ENCODE measurements at regions not wholly inside any gene's neighbourhood (a gene's known extent, or its start where the extent isn't known, plus 50 kb on each side); places are given as distances from the start of the nearest gene placed in this dataset.

- DNase-seq (ENCODE audit: insufficient read length, low spot score), result no peak
- no peak for TF ChIP-seq PAX5 (IDR thresholded peaks at IDR 0.05; ENCODE audit: insufficient read depth, low read length, severe bottlenecking)
- no peak for TF ChIP-seq TAF1 (IDR thresholded peaks at IDR 0.05; ENCODE audit: low read depth, low read length)
- no peak for TF ChIP-seq POU2F2 (IDR thresholded peaks at IDR 0.05; ENCODE audit: low read depth, low read length)
- TF ChIP-seq SPI1 (IDR thresholded peaks at IDR 0.05; ENCODE audit: low read depth, low read length), result no peak
- TF ChIP-seq POLR2AphosphoS5 (IDR thresholded peaks at IDR 0.05; ENCODE audit: low read depth, low read length), result no peak
- no peak for TF ChIP-seq POLR2A (IDR thresholded peaks at IDR 0.05; ENCODE audit: low read depth, low read length)
- no peak for FAIRE-seq
Measured at GRCh38 chr13:104593251-104593576, 1527.0 kb upstream of the SLC10A2 start.

GRCh38 chr13:104592545-104593250 lies 1526.5 kb upstream of the SLC10A2 start:
- DNase-seq (ENCODE audit: insufficient read length, low spot score) (no peak), FAIRE-seq (no peak)
- TF ChIP-seq POLR2A (IDR thresholded peaks at IDR 0.05; ENCODE audit: low read depth, low read length) (no peak), POLR2AphosphoS5 (IDR thresholded peaks at IDR 0.05; ENCODE audit: low read depth, low read length) (no peak), PAX5 (IDR thresholded peaks at IDR 0.05; ENCODE audit: insufficient read depth, low read length, severe bottlenecking) (no peak), SPI1 (IDR thresholded peaks at IDR 0.05; ENCODE audit: low read depth, low read length) (no peak), POU2F2 (IDR thresholded peaks at IDR 0.05; ENCODE audit: low read depth, low read length) (no peak)

GRCh38 chr13:104592127-104592526 lies 1525.9 kb upstream of the SLC10A2 start:
- TF ChIP-seq TAF1 (IDR thresholded peaks at IDR 0.05; ENCODE audit: low read depth, low read length) (no peak), PAX5 (IDR thresholded peaks at IDR 0.05; ENCODE audit: insufficient read depth, low read length, severe bottlenecking) (no peak), POLR2A (IDR thresholded peaks at IDR 0.05; ENCODE audit: low read depth, low read length) (no peak), POLR2AphosphoS5 (IDR thresholded peaks at IDR 0.05; ENCODE audit: low read depth, low read length) (no peak), POU2F2 (IDR thresholded peaks at IDR 0.05; ENCODE audit: low read depth, low read length) (no peak), SPI1 (IDR thresholded peaks at IDR 0.05; ENCODE audit: low read depth, low read length) (no peak)
- DNase-seq (ENCODE audit: insufficient read length, low spot score), result no peak
- FAIRE-seq, result no peak

GRCh38 chr13:104586051-104586746 lies 1520.0 kb upstream of the SLC10A2 start:
- FAIRE-seq (no peak), DNase-seq (ENCODE audit: insufficient read length, low spot score) (no peak)
- TF ChIP-seq TAF1 (IDR thresholded peaks at IDR 0.05; ENCODE audit: low read depth, low read length) (no peak), PAX5 (IDR thresholded peaks at IDR 0.05; ENCODE audit: insufficient read depth, low read length, severe bottlenecking) (no peak), SPI1 (IDR thresholded peaks at IDR 0.05; ENCODE audit: low read depth, low read length) (no peak), POLR2A (IDR thresholded peaks at IDR 0.05; ENCODE audit: low read depth, low read length) (no peak), POLR2AphosphoS5 (IDR thresholded peaks at IDR 0.05; ENCODE audit: low read depth, low read length) (no peak), POU2F2 (IDR thresholded peaks at IDR 0.05; ENCODE audit: low read depth, low read length) (no peak)

- no peak for TF ChIP-seq SPI1 (IDR thresholded peaks at IDR 0.05; ENCODE audit: low read depth, low read length)
- no peak for TF ChIP-seq TAF1 (IDR thresholded peaks at IDR 0.05; ENCODE audit: low read depth, low read length)
- TF ChIP-seq POLR2AphosphoS5 (IDR thresholded peaks at IDR 0.05; ENCODE audit: low read depth, low read length), result no peak
- TF ChIP-seq PAX5 (IDR thresholded peaks at IDR 0.05; ENCODE audit: insufficient read depth, low read length, severe bottlenecking), result no peak
- no peak for TF ChIP-seq POU2F2 (IDR thresholded peaks at IDR 0.05; ENCODE audit: low read depth, low read length)
- TF ChIP-seq POLR2A (IDR thresholded peaks at IDR 0.05; ENCODE audit: low read depth, low read length), result no peak
- DNase-seq (ENCODE audit: insufficient read length, low spot score) (no peak), FAIRE-seq (no peak)
Measured at GRCh38 chr13:104584481-104584880, 1518.3 kb upstream of the SLC10A2 start.

- no peak for DNase-seq (ENCODE audit: insufficient read length, low spot score)
- no peak for FAIRE-seq
- TF ChIP-seq POLR2A (IDR thresholded peaks at IDR 0.05; ENCODE audit: low read depth, low read length) (no peak), TAF1 (IDR thresholded peaks at IDR 0.05; ENCODE audit: low read depth, low read length) (no peak), POU2F2 (IDR thresholded peaks at IDR 0.05; ENCODE audit: low read depth, low read length) (no peak), POLR2AphosphoS5 (IDR thresholded peaks at IDR 0.05; ENCODE audit: low read depth, low read length) (no peak), PAX5 (IDR thresholded peaks at IDR 0.05; ENCODE audit: insufficient read depth, low read length, severe bottlenecking) (no peak), SPI1 (IDR thresholded peaks at IDR 0.05; ENCODE audit: low read depth, low read length) (no peak)
Measured at GRCh38 chr13:104580931-104581330, 1514.7 kb upstream of the SLC10A2 start.

- DNase-seq (ENCODE audit: insufficient read length, low spot score) (no peak), FAIRE-seq (no peak)
- no peak for TF ChIP-seq SPI1 (IDR thresholded peaks at IDR 0.05; ENCODE audit: low read depth, low read length)
- TF ChIP-seq POLR2A (IDR thresholded peaks at IDR 0.05; ENCODE audit: low read depth, low read length), result no peak
- no peak for TF ChIP-seq TAF1 (IDR thresholded peaks at IDR 0.05; ENCODE audit: low read depth, low read length)
- TF ChIP-seq POLR2AphosphoS5 (IDR thresholded peaks at IDR 0.05; ENCODE audit: low read depth, low read length), result no peak
- TF ChIP-seq POU2F2 (IDR thresholded peaks at IDR 0.05; ENCODE audit: low read depth, low read length), result no peak
- no peak for TF ChIP-seq PAX5 (IDR thresholded peaks at IDR 0.05; ENCODE audit: insufficient read depth, low read length, severe bottlenecking)
Measured at GRCh38 chr13:104577071-104577815, 1511.0 kb upstream of the SLC10A2 start.

GRCh38 chr13:104571893-104572229 lies 1505.6 kb upstream of the SLC10A2 start:
- TF ChIP-seq SPI1 (IDR thresholded peaks at IDR 0.05; ENCODE audit: low read depth, low read length) (no peak), POU2F2 (IDR thresholded peaks at IDR 0.05; ENCODE audit: low read depth, low read length) (no peak), PAX5 (IDR thresholded peaks at IDR 0.05; ENCODE audit: insufficient read depth, low read length, severe bottlenecking) (no peak), POLR2A (IDR thresholded peaks at IDR 0.05; ENCODE audit: low read depth, low read length) (no peak), POLR2AphosphoS5 (IDR thresholded peaks at IDR 0.05; ENCODE audit: low read depth, low read length) (no peak), TAF1 (IDR thresholded peaks at IDR 0.05; ENCODE audit: low read depth, low read length) (no peak)
- FAIRE-seq, result no peak
- no peak for DNase-seq (ENCODE audit: insufficient read length, low spot score)

All from GM12891 (cell line).